ENCODE measurements at regions not wholly inside any gene's neighbourhood (a gene's known extent, or its start where the extent isn't known, plus 50 kb on each side); places are given as distances from the start of the nearest gene placed in this dataset.

GRCh38 chr11:122307476-122308035 is 191.5 kb upstream of the BLID start:
- Histone ChIP-seq H3K27ac (no peak overlapping the region), H3K9me3 (ENCODE audit: severe bottlenecking) (no peaks in the 10 kb centered on the region), H3K27me3 (ENCODE audit: insufficient read depth, low read depth, severe bottlenecking) (no peaks in the 10 kb centered on the region), H3K4me3 (ENCODE audit: low read depth, low read length) (no peak overlapping the region), H3K36me3 (no peaks in the 10 kb centered on the region)
- no peak for TF ChIP-seq CTCF (IDR thresholded peaks at IDR 0.05; ENCODE audit: low read depth, low read length)
- DNase-seq: no peak

GRCh38 chr11:122306831-122307391 is 190.9 kb upstream of the BLID start:
- no peak for TF ChIP-seq CTCF (IDR thresholded peaks at IDR 0.05; ENCODE audit: low read depth, low read length)
- no peaks in the 10 kb centered on the region for H3K9me3 ChIP-seq (ENCODE audit: severe bottlenecking)
- DNase-seq: no peak

GRCh38 chr11:122305426-122306320 is 189.7 kb upstream of the BLID start:
- Histone ChIP-seq H3K27ac (no peak overlapping the region), H3K36me3 (no peaks in the 10 kb centered on the region), H3K9me3 (ENCODE audit: severe bottlenecking) (no peaks in the 10 kb centered on the region), H3K27me3 (ENCODE audit: insufficient read depth, low read depth, severe bottlenecking) (no peaks in the 10 kb centered on the region), H3K4me3 (ENCODE audit: low read depth, low read length) (no peak overlapping the region)
- no peak for TF ChIP-seq CTCF (IDR thresholded peaks at IDR 0.05; ENCODE audit: low read depth, low read length)
- DNase-seq: no peak

More at GRCh38 chr11:122306831-122307391, 190.9 kb upstream of the BLID start:
- H3K27me3 ChIP-seq (ENCODE audit: insufficient read depth, low read depth, severe bottlenecking): no peaks in the 10 kb centered on the region
- no peak overlapping the region for H3K4me3 ChIP-seq (ENCODE audit: low read depth, low read length)
- H3K36me3 ChIP-seq: no peaks in the 10 kb centered on the region
- H3K27ac ChIP-seq: no peak overlapping the region

- no peak overlapping the region for H3K4me3 ChIP-seq (ENCODE audit: low read depth, low read length)
- H3K9me3 ChIP-seq (ENCODE audit: severe bottlenecking): no peaks in the 10 kb centered on the region
- H3K27ac ChIP-seq: no peak overlapping the region
- no peak for DNase-seq
- no peaks in the 10 kb centered on the region for H3K27me3 ChIP-seq (ENCODE audit: insufficient read depth, low read depth, severe bottlenecking)
- no peaks in the 10 kb centered on the region for H3K36me3 ChIP-seq
- TF ChIP-seq CTCF (IDR thresholded peaks at IDR 0.05; ENCODE audit: low read depth, low read length): no peak
These were observed 189.0 kb upstream of the BLID start for GRCh38 chr11:122304973-122305372.

- Histone ChIP-seq H3K27me3 (ENCODE audit: insufficient read depth, low read depth, severe bottlenecking) (no peaks in the 10 kb centered on the region), H3K4me3 (ENCODE audit: low read depth, low read length) (no peak overlapping the region), H3K36me3 (no peaks in the 10 kb centered on the region), H3K27ac (no peak overlapping the region), H3K9me3 (ENCODE audit: severe bottlenecking) (no peaks in the 10 kb centered on the region)
- no peak for TF ChIP-seq CTCF (IDR thresholded peaks at IDR 0.05; ENCODE audit: low read depth, low read length)
- DNase-seq: no peak
These were observed 188.3 kb upstream of the BLID start for GRCh38 chr11:122304306-122304705.
